ENCODE measurements at regions not wholly inside any gene's neighbourhood (a gene's known extent, or its start where the extent isn't known, plus 50 kb on each side); places are given as distances from the start of the nearest gene placed in this dataset.
"Not testable (repeated sequence)": the region's sequence is repeated elsewhere in the genome, so short reads cannot be mapped to it uniquely, and the experiment has no call there.

DNA sequence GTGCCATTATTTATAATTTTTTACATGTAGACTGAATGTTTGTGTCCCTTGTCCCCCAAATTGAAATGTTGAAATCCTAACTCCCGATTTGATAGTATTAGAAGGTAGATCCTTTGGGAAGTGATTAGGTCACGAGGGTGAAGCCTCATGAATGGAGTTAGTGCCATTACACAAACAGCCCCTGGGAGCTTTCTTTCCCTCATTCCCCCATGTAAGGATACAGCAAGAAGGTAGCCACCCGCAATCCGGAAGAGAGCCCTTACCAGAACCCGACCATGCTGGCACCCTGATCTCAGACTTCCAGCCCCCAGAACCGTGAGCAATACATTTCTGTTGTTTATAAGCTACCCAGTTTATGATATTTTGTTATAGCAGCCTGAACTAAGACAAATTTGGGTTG lies 143.2 kb downstream of the NPIPB5 start:
- no peak for DNase-seq (ENCODE audit: low read depth)

DNA sequence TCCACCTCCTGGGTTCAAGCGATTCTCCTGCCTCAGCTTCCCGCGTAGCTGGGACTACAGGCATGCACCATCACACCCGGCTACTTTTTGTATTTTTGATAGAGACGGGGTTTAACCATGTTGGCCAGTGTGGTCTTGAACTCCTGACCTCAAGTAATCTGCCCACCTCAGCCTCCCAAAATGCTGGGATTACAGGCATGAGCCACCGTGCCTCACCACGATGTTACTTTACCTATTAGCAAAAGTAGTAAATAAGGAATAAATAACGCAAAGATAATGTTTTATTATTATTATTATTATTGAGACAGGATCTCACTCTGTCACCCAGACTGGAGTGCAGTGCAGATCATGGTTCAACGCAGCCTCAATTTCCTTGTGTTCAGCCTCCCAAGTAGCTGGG lies 145.9 kb downstream of the NPIPB5 start:
- DNase-seq (ENCODE audit: low read depth), result not testable (repeated sequence)

DNA sequence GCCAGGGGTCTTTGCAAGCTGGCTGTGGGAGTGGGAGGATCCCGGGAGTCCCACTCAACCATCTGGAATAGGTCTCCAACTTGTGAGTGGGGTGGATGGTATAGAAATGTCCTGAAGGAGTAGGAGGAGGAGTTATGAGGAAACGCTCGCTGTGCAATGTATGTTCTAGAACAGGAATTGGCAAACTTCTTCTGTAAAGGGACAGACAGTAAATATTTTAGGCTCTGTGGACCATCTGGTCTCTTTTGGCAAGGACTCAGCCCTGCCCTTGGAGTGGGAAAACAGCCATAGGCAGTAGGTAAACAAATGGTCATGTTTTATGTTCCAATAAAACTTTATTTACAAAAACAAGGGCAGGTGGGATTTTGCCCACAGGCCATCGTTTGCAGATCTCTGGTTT lies 149.2 kb downstream of the NPIPB5 start:
- no peak for DNase-seq (ENCODE audit: low read depth)

DNA sequence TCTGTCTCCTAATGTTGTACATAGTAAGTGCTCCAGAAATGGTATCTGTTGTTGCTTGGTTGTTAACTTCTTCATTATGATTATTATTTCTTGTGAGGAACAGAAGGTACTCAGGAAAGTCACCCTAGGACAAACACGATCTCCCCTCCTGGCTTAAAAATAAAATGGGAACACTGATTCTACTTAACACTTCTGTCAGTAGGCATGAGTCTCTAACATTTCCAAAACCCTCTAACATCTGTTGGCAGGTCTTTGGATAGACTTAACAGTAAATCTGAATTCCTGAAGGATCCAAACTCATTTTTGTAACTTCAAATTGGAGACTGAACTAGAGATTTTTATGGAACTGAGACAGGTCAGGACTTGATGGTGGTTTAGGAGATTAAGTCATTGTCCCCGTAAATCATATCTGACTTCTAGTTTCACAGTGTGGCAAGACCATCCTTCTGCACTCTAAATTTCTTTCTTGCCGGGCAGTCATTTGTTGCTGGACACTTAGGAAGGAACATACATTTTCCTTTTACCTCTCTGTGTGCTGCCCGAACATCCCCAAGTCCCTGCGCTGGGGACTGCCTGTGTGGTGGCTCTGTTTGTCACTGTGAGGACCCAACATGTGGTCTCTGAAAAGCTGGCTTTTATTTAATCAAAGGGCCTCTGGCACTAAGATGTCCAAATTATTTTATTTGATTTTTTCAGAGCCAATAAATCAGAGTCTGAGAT lies 149.9 kb downstream of the NPIPB5 start:
- no peak for DNase-seq (ENCODE audit: low read depth)

DNA sequence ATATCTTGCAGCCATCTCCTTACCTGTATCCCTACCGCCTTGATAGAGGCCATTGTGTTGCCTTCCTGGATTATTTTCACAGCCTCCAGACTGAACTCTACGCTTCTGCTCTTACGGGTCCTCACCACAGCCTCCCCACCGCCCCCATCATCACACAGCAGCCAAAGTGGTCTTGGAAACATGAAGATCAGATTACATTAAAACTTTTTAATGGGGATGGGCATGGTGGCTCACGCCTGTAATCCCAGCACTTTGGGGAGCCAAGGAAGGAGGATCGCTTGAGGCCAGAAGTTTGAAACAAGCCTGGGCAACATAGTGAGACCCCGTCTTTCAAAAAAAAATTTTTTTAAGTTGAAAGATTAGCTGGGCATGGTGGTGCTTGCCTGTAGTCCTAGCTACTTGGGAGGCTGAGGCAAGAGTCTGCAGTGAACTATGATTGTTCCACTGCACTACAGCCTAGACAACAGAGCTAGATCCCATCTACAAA lies 150.5 kb downstream of the NPIPB5 start:
- no peak for DNase-seq (ENCODE audit: low read depth)

DNA sequence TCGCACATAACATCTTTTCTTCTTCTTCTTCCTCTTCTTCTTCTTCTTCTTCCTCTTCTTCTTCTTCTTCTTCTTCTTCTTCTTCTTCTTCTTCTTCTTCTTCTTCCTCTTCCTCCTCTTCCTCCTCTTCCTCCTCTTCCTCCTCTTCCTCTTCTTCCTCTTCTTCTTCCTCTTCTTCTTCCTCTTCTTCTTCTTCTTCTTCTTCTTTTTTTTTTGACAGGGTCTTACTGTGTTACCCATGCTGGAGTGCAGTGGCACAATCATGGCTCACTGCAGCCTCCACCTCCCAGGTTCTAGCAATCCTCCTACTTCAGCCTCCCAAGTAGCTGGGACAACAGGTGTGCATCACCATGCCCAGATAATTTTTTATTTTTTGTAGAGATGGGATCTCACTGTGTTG lies 151.0 kb upstream of the HS3ST2 start:
- DNase-seq (ENCODE audit: low read depth), result not testable (repeated sequence)

DNA sequence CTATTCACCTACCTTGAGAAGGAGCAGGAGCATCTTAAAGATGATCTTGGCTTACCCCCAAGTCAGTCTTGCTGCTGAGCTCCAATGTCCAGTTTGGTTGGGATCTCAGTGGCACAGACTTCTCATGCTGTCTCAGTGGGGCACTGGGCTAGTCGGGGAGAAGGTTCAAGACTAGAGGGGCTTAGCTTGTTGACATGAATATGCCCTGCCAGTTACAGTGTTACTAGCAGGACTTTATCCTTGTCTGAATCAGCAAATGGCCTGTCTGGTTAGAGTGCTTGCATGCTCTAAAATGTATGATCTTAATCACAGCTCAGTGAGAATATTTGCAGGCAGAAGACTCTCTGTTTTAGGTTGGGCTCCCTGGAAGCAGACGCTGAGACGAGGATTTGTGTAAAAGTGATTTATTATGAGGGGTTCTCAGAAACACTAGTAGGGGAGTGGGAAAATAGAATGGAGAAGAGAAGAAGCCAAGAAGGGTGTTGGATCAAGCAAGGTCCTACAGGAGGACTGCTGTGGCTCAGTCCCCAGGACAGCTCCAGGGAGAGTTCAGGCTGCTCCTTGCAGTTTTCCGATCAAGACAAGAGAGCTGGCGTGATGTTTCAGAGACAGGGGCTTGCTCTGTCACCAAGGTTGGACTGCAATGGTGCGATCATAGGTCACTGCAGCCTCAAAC lies 150.4 kb upstream of the HS3ST2 start:
- DNase-seq (ENCODE audit: low read depth), result no peak

DNA sequence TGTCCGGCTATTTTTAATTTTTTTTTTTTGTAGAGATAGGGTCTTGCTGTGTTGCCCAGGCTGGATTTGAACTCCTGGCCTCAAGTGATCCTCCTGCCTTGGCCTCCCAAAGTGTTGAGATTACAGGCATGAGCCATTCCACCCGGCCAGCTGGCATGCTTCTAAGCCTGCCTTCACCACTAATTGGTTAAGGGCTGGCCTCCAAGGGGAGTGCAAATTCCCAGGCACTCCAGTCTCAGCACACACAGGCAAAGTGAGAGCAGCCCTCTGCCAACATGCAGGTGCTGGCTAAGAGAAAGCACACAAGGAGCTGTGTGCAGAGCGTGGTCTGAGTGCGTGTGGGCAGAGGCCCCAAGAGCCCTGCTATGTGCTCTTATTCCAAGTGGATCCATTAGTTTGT lies 149.8 kb upstream of the HS3ST2 start:
- DNase-seq (ENCODE audit: low read depth), result no peak

DNA sequence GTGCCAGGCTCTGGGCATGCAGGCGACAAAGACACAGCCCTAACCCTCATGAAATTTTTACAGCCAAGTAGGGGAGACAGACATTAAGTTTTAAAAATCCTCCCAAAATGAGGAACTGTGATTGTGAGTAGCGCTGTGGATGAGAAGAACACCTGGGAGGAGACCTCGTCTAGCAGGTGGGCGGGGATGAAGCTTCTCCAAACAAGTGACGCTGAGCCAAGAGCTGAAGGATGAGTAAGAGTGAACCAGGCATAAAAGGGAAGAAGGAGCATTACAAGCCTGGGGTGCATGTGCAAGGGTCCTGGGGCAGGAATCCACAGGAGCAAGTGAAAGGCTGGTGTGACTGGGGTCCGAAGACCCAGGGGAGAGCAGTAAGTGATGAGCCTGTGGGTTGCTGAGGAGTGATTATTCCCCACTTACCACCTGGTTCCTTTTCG lies 149.4 kb upstream of the HS3ST2 start:
- no peak for DNase-seq (ENCODE audit: low read depth)

DNA sequence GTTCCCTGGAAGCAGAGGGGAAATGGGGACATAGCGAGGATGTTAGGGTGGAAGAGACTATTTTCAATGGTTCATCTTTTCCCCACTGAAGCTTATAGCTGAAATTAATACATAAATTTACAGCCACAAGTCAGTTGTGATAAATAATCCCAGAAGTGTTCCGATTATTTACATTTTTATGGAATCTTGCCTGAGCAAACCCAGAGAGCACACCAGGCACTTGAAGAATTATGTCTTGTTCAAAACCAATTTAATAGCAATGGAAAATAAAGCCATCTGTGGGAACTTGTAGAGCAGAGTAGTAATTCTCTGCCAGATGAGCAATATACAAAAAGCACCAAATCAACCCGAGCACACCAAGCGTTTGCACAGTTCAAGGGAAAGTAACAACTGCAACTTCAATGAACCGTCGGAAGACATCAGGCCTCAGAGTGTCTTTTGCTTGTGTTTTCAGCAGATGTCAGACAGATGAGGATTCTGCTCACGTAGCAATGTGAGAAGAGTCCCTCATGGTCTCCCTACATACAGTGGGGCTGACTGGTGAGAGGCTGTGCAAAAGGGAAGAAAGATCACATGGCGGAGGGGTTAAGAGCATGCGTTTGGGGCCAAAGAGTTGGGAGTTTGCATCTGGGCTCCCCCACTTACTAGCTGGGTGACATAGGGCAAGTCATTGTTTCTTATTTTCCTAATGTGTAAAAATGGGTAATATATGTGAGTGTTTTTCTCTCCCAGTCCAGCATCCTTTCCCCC lies 148.7 kb upstream of the HS3ST2 start:
- DNase-seq (ENCODE audit: low read depth), result no peak

DNA sequence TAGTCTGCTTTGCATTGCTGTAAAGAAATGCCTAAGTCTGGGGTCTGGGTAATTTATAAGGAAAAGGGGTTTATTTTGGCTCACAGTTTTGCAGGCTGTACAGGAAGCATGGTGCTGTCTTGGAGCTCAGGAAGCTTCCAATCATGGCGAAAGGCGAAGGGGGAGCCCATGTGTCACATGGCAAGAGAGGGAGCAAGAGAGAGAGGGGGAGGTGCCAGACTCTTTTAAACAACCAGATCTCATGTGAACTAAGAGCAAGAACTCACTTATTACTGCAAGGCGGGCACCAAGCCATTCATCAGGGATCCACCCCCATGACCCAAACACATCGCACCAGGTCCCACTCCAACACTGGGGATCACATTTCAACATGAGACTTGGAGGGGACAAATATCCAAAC lies 148.2 kb upstream of the HS3ST2 start:
- DNase-seq (ENCODE audit: low read depth), result no peak

DNA sequence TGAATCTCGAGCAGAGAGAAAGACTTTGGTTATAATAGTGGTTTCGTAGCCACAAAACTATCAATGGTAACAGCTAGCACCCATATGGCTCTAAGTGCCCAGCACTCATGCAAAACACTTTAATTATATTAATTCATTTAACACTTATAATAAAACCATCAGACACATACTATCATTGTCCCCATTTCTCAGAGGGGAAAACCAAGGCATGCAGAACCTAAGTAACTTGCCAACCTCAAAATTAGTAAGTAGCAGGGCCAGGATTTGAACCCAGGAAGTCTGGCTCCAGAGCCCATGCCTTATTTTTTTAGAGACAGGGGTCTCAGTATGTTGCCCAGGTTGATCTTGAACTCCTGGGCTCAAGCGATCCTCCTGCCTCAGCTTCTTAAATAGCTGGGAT lies 145.6 kb upstream of the HS3ST2 start:
- DNase-seq (ENCODE audit: low read depth), result no peak

DNA sequence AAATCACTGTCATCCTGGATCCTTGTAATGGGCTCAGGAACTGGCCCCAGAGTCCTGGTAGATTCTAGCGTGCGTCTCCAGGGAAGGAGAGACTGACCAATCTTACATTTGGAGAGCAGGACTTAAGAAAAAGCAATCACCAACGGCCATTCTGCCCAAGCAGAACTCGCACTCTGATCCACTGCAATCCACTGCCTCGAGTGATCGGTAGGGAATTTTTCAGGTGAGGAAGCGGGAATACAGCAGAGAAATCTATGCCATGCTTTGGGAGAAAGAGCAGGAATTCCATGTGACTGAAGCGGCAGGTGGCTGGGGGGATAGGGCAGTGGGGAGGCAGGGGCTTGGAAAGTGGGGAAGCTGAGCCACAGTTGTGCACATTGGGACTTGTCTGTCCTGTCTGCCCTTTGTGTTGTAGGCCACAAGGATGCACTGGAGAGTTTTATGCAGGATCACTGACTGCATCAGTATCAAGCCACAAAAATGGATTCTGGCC lies 143.9 kb upstream of the HS3ST2 start:
- DNase-seq (ENCODE audit: low read depth), result no peak

DNA sequence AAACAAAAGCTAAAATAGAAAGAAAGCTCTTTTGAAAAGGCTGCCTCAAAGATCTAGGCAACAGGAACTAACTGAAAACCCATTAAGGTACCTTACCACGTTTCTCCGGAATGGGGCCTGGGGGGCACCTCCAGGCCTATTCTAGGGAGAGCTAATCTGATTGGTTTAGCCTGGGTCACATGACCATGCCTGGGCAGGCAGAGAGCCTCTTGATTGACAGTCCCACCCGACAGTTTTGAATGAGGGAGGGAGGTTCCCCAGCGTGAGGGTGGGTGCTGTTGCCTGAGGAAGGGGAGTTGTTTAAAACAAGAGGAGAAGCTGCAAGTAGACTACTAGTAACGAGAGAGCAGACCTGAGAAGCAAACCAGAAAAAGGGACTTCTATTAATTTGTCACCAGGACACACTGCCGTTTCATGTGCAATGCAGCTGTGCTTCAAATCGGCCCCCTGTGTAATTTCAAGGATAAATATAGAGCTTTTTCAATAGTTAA lies 143.4 kb upstream of the HS3ST2 start:
- DNase-seq (ENCODE audit: low read depth), result no peak

DNA sequence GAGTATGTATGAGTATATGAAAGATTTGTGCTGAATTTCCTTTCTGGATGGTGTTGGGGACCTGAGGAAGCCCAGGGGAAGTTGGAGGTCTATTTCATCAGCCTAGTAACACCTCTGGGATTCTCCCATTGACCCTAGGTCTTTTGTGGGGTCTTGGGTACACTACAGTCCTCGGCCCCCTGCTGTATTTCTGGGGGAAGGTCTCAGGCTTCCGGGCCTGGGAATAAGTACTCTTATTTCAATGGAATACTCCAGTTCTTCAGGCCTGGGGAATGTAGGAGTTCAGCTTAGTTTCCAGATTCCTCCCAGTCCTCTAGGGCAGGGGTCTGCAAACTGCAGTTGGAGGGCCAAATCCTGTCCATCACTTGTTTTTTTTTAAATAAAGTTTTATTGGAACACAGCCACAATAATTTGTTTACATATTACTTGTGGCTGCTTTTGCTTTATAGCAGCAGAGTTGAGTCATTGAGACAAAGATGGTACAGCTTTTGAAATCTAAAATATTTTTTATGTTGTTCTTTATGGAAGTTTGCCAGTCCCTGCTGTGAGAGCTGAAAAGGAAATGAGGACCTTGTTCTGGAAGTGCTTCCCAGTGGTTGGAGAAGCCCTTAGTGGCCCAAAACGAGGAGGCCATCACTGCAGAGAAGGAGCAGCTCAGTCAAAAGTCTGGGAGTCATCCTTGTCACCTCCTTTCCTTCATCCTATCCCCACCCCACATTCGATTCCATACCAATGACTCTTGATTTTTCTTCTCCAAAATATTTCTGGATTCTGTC lies 142.5 kb upstream of the HS3ST2 start:
- no peak for DNase-seq (ENCODE audit: low read depth)

DNA sequence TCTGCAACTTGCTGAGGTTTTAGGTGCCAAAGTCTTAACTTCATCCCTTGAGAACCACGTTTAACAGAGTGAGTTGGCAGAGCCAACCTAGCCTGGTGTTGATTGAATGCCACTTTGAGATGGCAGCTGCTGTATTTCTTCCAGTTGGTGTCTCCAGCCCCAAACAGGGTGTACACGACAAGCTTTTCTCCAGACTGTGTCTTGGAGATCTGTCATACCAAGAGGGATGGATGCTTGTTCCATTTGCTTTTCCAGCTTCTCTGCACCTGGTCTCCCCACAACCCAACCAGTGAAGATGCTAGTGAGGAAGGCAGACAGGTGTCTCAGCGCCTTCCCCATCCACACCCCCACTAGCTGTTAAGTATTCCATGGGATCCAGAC lies 141.1 kb upstream of the HS3ST2 start:
- DNase-seq (ENCODE audit: low read depth), result no peak

DNA sequence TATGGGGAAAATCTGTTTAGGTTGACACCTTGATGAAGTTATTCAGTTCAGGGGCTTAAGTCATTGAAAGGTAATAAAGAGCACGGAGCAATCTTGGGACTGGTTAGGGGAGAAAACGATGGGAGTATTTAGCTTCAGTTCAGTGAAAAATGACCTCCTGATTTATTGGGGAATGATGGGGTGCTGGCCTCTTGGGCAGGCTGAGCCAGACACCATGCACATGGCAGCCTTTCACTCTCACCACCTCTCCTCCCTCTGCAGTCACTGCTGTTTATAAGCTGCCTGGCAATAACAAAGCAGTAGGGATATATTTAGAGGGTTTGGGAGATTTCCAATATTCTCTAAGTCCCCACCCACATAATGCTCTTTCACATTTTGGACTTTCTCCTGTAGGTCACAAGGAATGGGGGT lies 140.5 kb upstream of the HS3ST2 start:
- DNase-seq (ENCODE audit: low read depth), result no peak

DNA sequence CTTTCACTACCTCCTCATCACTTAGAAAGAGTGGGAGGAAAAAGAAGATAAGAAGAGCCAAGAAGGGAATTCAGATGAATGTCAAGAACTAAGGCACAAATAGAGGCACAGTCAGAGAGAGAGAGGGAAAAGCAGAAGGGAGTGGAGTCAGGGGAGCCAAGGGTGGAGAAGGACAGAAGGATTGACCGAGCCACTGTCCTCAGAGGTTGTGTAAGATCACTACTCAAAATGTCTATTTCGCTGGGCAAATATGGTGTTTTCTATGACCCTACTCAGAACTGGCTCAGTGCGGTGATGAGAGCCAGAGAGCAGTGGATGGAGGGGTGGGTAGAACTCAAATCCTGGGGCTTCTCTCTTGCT lies 139.2 kb upstream of the HS3ST2 start:
- no peak for DNase-seq (ENCODE audit: low read depth)

DNA sequence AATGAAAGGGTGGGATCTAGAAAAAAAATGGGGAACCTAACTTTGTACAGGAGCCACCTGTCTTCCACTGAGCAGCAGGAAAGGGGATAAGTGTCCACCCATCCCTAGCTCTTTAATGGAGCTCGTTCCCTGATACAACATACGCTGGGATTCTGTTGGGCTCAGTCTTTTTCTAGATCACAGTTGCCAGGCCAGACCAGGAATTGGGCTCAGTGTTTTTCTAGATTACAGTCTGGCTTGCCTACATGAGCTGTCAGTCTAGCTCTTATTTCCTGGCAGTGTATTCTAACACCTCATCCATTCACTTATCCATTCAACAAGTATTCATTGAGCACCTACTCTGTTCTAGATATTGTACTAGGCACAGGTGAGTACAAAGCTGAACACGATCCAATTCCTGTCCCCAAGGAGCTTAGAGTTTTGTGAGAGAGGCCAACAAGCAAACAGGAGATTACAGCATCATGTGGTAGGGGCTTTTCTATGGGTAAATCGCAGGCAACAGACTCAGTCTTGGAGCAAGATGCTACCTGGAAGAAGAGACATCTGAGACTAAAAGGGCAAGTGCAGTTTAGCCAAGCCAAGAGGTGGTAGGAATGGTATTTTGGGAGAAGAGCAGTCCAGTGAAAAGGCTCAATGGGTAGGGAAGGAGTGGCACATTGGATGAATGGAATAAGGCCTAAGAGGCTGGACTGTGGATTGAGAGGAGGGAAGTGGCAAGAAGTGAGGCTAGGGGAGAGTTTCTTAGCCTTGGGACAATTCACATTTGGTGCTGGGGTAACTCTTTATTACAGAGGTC lies 138.0 kb upstream of the HS3ST2 start:
- DNase-seq (ENCODE audit: low read depth), result no peak

DNA sequence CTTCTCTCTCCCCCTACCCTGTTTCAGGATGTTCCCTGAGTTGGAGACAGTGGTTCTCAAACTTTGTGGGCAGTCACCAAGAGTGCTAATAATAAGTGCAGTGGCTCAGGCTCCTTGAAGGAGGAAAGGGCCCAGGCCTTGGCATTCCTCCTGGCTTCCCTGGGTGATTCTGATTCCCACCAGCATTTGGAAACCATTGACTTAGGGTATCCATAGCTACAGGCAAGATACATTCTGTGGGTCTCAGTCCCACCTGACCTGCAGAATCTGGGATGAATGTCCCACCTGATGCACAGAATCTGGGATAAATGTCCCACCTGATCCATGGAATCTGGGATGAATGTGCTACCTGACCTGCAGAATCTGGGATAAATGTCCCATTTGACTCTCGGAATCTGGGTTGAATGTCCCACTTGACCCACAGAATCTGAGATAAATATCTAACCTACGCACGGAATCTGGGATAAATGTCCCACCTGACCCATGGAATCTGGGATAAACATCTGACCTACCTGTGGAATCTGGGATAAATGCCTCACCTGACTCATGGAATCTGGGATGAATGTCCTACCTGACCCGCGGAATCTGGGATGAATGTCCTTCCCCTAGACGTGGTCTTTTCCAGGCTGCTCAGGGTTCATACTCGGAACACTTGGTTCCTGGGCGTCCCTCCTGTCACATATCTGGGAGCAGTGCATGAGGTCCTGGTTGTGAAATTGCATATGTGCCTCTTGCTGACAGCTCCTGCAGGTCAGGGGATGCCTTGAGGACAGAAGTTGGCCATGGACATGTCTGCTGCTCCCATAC lies 136.7 kb upstream of the HS3ST2 start:
- DNase-seq (ENCODE audit: low read depth), result no peak

Measured in HS-27A (cell line).